MM.1S (cell line): ENCODE measurements at regions not wholly inside any gene's neighbourhood (a gene's known extent, or its start where the extent isn't known, plus 50 kb on each side); places are given as distances from the start of the nearest gene placed in this dataset.

Experiments
- DNase-seq: peaks from one replicate; pipeline ENCODE4 v3.0.0-alpha.2; 2015
- H2AFZ ChIP-seq: fragments of 300-600 bp; sonication (generic); 2 replicates; pipeline ENCODE4 v1.6.0; 2016; ENCODE audit warnings: antibody characterized with exemption, low read length
- H3F3A ChIP-seq: fragments of 300-600 bp; sonication (generic); 2 replicates; pipeline ENCODE4 v1.6.1; 2016; ENCODE audit warnings: mild to moderate bottlenecking, antibody characterized with exemption, low read length, moderate library complexity, mixed read lengths; ENCODE audit not compliant: insufficient read depth
- H3K27ac ChIP-seq: fragments of 300-600 bp; sonication (generic); 2 replicates; pipeline ENCODE4 v1.5.1; 2016; ENCODE audit warnings: mild to moderate bottlenecking, low read length
- H3K27me3 ChIP-seq: fragments of 300-600 bp; sonication (generic); replicated peaks from 2 replicates; pipeline ENCODE4 v1.6.0; 2016; ENCODE audit warnings: low read length; ENCODE audit not compliant: insufficient read depth
- H3K36me3 ChIP-seq: fragments of 300-600 bp; sonication (generic); replicated peaks from 2 replicates; pipeline ENCODE4 v1.6.1; 2016; ENCODE audit warnings: mild to moderate bottlenecking, low read length, mixed read lengths; ENCODE audit not compliant: insufficient read depth
- H3K4me1 ChIP-seq: fragments of 300-600 bp; sonication (generic); 2 replicates; pipeline ENCODE4 v1.6.1; 2016; ENCODE audit warnings: low read length, mixed read lengths
- H3K4me2 ChIP-seq: fragments of 300-600 bp; sonication (generic); 2 replicates; pipeline ENCODE4 v1.6.0; 2016; ENCODE audit warnings: low read depth, low read length
- H3K4me3 ChIP-seq: fragments of 300-600 bp; sonication (generic); 2 replicates; pipeline ENCODE4 v1.5.1; 2016; ENCODE audit warnings: low read length, mixed read lengths
- H3K79me2 ChIP-seq: fragments of 300-600 bp; sonication (generic); 2 replicates; pipeline ENCODE4 v1.6.1; 2016; ENCODE audit warnings: mixed run types, low read length, mixed read lengths
- H3K9ac ChIP-seq: fragments of 300-600 bp; sonication (generic); 2 replicates; pipeline ENCODE4 v1.6.1; 2016; ENCODE audit warnings: low read length, mixed read lengths
- H3K9me2 ChIP-seq: fragments of 300-600 bp; sonication (generic); replicated peaks from 2 replicates; pipeline ENCODE4 v1.6.1; 2016; ENCODE audit warnings: mild to moderate bottlenecking, low read length, mixed read lengths; ENCODE audit not compliant: insufficient read depth
- H3K9me3 ChIP-seq: fragments of 300-600 bp; sonication (generic); replicated peaks from 2 replicates; pipeline ENCODE4 v1.6.1; 2016; ENCODE audit warnings: mild to moderate bottlenecking, low read length, mixed read lengths; ENCODE audit not compliant: insufficient read depth
- H4K20me1 ChIP-seq: fragments of 300-600 bp; sonication (generic); 2 replicates; pipeline ENCODE4 v1.6.1; 2016; ENCODE audit warnings: mild to moderate bottlenecking, low read length, moderate library complexity, mixed read lengths; ENCODE audit not compliant: insufficient read depth
- CTCF ChIP-seq: fragments of 300-600 bp; sonication (generic); IDR thresholded peaks from 2 replicates; pipeline ENCODE4 v1.5.1; 2016; ENCODE audit warnings: antibody characterized with exemption, low read length, mixed read lengths
- EZH2 ChIP-seq: fragments of 300-600 bp; sonication (generic); optimal IDR thresholded peaks from 2 replicates; pipeline ENCODE3; 2017; ENCODE audit warnings: low read depth, mild to moderate bottlenecking, antibody characterized with exemption, low read length, mixed read lengths
- EZH2phosphoT487 ChIP-seq: fragments of 300-600 bp; sonication (generic); IDR thresholded peaks from 2 replicates; pipeline ENCODE4 v1.6.1; 2018; ENCODE audit warnings: antibody characterized with exemption, low read length

- no peaks in the 10 kb centered on the region for H3F3A ChIP-seq
- H3K9me3 ChIP-seq, result no peaks in the 10 kb centered on the region
- no peaks in the 10 kb centered on the region for H3K79me2 ChIP-seq
- H3K9ac ChIP-seq, result no peak overlapping the region
- no peak overlapping the region for H3K27ac ChIP-seq
- no peaks in the 10 kb centered on the region for H3K36me3 ChIP-seq
- TF ChIP-seq CTCF, result no peak
- no peaks in the 10 kb centered on the region for H3K27me3 ChIP-seq
- DNase-seq, result no peak
- no peaks in the 10 kb centered on the region for H4K20me1 ChIP-seq
- H3K9me2 ChIP-seq, result no peaks in the 10 kb centered on the region
- H2AFZ ChIP-seq, result no peak overlapping the region
- no peak overlapping the region for H3K4me3 ChIP-seq
- H3K4me1 ChIP-seq, result no peaks in the 10 kb centered on the region
- H3K4me2 ChIP-seq, result no peak overlapping the region
Measured at GRCh38 chr4:84434344-84434743, 64.7 kb downstream of the NKX6-1 start.

GRCh38 chr4:84433633-84434222 is 65.4 kb downstream of the NKX6-1 start:
- no peak for TF ChIP-seq CTCF
- DNase-seq, result no peak
- Histone ChIP-seq H3K4me1 (no peaks in the 10 kb centered on the region), H4K20me1 (no peaks in the 10 kb centered on the region), H3K36me3 (no peaks in the 10 kb centered on the region), H3K9me2 (no peaks in the 10 kb centered on the region), H3K4me3 (no peak overlapping the region), H3K9me3 (no peaks in the 10 kb centered on the region), H3K9ac (no peak overlapping the region), H3K27me3 (no peaks in the 10 kb centered on the region), H3F3A (no peaks in the 10 kb centered on the region), H3K79me2 (no peaks in the 10 kb centered on the region), H2AFZ (no peak overlapping the region), H3K27ac (no peak overlapping the region), H3K4me2 (no peak overlapping the region)

- Histone ChIP-seq H3K4me1 (no peaks in the 10 kb centered on the region), H3K27me3 (no peaks in the 10 kb centered on the region), H2AFZ (no peak overlapping the region), H3F3A (no peaks in the 10 kb centered on the region), H3K4me2 (no peak overlapping the region), H3K27ac (no peak overlapping the region), H4K20me1 (no peaks in the 10 kb centered on the region), H3K9me3 (no peaks in the 10 kb centered on the region), H3K9ac (no peak overlapping the region), H3K79me2 (no peaks in the 10 kb centered on the region), H3K36me3 (no peaks in the 10 kb centered on the region), H3K9me2 (no peaks in the 10 kb centered on the region), H3K4me3 (no peak overlapping the region)
- DNase-seq, result no peak
- TF ChIP-seq EZH2phosphoT487, result no peak
- no peak for TF ChIP-seq EZH2
- TF ChIP-seq CTCF, result no peak
Measured at GRCh38 chr4:84432713-84433112, 66.4 kb downstream of the NKX6-1 start.
